KBM-7 (cell line): ENCODE measurements at regions not wholly inside any gene's neighbourhood (a gene's known extent, or its start where the extent isn't known, plus 50 kb on each side); places are given as distances from the start of the nearest gene placed in this dataset.
"Not testable (repeated sequence)": the region's sequence is repeated elsewhere in the genome, so short reads cannot be mapped to it uniquely, and the experiment has no call there.

Experiments used
- DNase-seq: peaks from one replicate; pipeline ENCODE4 v3.0.0-alpha.2; 2015
- in situ Hi-C: fragments of 300-500 bp; cut with MboI; formaldehyde crosslinking; loops from 2 replicates; pipeline ENCODE4 v1.14.3; 2020; ENCODE audit warnings: low sequenced_read_pairs, low pct_unique_long_range_greater_than_20kb, mixed read lengths

- DNase-seq = no peak
- in situ Hi-C loops = no loop called here
Measured at GRCh38 chr6:51474022-51474975, 613.1 kb downstream of the PKHD1 start.

GRCh38 chr6:51477711-51478311 is 609.6 kb downstream of the PKHD1 start:
- DNase-seq = no peak
- in situ Hi-C loops = no loop called here

GRCh38 chr6:51479296-51479695 is 608.1 kb downstream of the PKHD1 start:
- no peak for DNase-seq
- in situ Hi-C loops = no loop called here

- in situ Hi-C loops = no loop called here
- no peak for DNase-seq
Measured at GRCh38 chr6:51480040-51480439, 607.4 kb downstream of the PKHD1 start.

GRCh38 chr6:51485869-51486268 is 601.5 kb downstream of the PKHD1 start:
- DNase-seq = not testable (repeated sequence)

GRCh38 chr6:51487937-51488336 is 599.5 kb downstream of the PKHD1 start:
- in situ Hi-C loops = no loop called here
- DNase-seq = no peak

More at GRCh38 chr6:51485869-51486268, 601.5 kb downstream of the PKHD1 start:
- in situ Hi-C loops = not testable (repeated sequence)

- in situ Hi-C loops = no loop called here
- no peak for DNase-seq
Measured at GRCh38 chr6:51489133-51489532, 598.3 kb downstream of the PKHD1 start.

GRCh38 chr6:51490101-51490500 is 597.3 kb downstream of the PKHD1 start:
- in situ Hi-C loops = no loop called here
- no peak for DNase-seq

- no peak for DNase-seq
- in situ Hi-C loops = no loop called here
Measured at GRCh38 chr6:51494342-51494741, 593.1 kb downstream of the PKHD1 start.

GRCh38 chr6:51495096-51495495 is 592.3 kb downstream of the PKHD1 start:
- no peak for DNase-seq
- in situ Hi-C loops = no loop called here

GRCh38 chr6:51495610-51496396 is 591.6 kb downstream of the PKHD1 start:
- in situ Hi-C loops = no loop called here
- DNase-seq = no peak

- in situ Hi-C loops = no loop called here
- DNase-seq = no peak
Measured at GRCh38 chr6:51502996-51503395, 584.4 kb downstream of the PKHD1 start.

GRCh38 chr6:51505434-51505833 is 582.0 kb downstream of the PKHD1 start:
- in situ Hi-C loops = no loop called here
- DNase-seq = no peak

GRCh38 chr6:51509597-51509996 is 577.8 kb downstream of the PKHD1 start:
- in situ Hi-C loops = no loop called here
- no peak for DNase-seq

- no peak for DNase-seq
- in situ Hi-C loops = no loop called here
Measured at GRCh38 chr6:51511081-51511480, 576.3 kb downstream of the PKHD1 start.

- in situ Hi-C loops = no loop called here
- DNase-seq = no peak
Measured at GRCh38 chr6:51513891-51514747, 573.3 kb downstream of the PKHD1 start.

- DNase-seq = no peak
- in situ Hi-C loops = no loop called here
Measured at GRCh38 chr6:51514748-51515402, 572.5 kb downstream of the PKHD1 start.

GRCh38 chr6:51526049-51526448 is 561.4 kb downstream of the PKHD1 start:
- in situ Hi-C loops = no loop called here
- no peak for DNase-seq
